Activated gamma-delta T cell (primary cell): ENCODE measurements at regions not wholly inside any gene's neighbourhood (a gene's known extent, or its start where the extent isn't known, plus 50 kb on each side); places are given as distances from the start of the nearest gene placed in this dataset.
"Not testable (repeated sequence)": the region's sequence is repeated elsewhere in the genome, so short reads cannot be mapped to it uniquely, and the experiment has no call there.

Experiments used
- DNase-seq: peaks from one replicate; lab custom pipeline; 2025; lab: John Stamatoyannopoulos, UW

DNA sequence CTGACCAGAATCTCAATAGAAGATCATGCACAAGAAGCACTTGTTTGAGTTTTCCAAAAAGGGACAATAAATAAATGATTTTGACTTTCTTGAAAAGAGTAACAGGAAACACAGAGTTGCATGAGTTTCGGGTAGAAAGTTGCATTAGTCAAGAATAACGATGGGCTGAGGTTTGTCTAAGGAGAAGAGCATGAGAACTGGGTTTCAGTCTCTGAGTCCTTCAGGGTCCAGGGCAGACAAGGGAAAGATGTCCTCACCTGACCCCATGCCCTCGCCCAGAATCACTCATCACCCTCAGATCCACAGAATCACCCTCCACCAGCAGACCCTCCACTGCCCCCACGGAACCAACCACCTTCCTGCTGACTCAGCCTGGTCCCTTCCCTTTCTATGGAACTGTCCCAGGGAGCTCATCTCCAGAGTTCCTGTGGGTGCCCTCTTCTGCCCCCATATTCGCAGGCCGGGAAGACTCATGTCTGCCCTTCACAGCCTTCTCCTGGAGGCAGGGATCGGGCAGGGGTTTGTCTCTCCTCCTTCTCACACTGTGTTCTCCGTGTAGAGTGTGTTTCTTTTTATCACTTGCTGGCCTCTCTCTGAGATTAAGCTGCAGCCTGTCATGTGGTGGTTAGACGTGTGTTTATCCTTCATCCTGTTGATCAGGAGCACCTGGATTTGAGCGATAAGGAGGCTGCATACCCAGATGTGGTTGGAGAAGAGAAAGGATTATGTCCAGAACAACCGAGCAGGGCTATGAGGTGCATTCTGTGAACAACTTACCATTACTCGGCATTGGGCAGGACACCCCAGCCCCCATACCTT, 442.6 kb downstream of the MAT2B start:
- no peak for DNase-seq

DNA sequence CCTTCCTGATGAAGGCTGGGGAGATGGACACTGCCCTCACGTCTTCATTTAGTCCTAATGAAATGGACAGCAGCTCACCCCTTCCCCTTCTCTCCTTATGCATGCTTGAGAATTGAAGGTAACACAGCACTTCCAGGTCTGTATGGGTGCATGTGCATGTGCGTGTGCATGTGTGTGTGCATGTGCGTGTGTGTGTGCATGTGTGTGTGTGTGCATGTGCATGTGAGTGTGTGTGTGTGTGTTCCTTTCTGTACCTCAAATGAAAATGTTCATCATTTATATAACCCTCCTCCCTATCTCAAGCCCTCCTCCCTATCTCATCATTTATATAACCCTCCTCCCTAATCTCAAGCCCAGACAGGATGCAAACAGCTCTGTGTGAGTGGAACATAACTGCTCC, 444.8 kb downstream of the MAT2B start:
- DNase-seq: no peak

DNA sequence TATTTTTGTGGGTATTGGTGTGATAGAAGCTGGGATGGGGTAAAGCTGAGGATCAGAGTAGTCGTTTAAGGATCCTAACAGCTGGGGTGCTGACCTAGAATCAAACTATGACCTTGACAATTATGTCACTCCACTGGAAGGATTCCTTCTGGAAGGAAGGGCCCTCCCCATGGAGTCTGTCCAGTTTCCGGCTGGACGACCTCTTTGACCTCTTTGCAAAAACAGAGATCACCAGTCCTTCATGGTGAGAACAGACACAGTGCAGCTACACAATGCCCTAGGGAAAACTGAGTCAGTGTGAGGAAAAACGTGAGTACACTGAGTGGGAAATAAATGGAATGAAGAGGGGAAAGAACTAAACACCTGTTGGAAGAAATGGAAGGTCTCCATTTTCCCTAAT, 445.6 kb downstream of the MAT2B start:
- DNase-seq: no peak

DNA sequence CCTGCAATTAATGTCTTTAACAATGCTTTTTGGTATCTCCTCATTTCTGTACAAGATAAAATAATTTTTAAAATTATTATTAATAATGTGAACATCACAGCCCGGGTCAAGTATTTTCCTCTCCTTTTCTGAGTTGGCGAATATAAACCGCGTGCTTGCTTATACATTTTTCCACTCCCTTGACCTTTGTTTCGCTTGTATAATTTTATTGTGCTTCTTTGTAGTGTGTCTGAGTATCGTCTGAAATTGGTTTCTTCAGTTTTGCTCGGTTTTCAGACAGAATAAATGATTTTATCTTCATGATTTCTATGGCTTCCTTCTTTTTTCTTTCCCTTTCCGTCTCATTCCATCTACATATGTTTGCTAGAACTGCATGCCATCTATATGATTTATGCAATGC, 448.5 kb downstream of the MAT2B start:
- DNase-seq: no peak

DNA sequence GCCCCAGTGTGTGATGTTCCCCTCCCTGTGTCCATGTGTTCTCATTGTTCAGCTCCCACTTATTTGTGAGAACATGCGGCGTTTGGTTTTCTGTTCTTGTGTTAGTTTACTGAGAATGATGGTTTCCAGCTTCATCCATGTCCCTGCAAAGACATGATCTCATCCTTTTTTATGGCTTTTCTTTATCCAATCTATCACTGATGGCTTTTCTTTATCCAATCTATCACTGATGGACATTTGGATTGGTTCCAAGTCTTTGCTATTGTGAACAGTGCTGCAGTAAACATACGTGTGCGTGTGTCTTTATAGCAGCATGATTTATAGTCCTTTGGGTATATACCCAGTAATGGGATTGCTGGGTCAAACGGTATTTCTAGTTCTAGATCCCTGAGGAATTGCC, 455.8 kb downstream of the MAT2B start:
- not testable (repeated sequence) for DNase-seq

DNA sequence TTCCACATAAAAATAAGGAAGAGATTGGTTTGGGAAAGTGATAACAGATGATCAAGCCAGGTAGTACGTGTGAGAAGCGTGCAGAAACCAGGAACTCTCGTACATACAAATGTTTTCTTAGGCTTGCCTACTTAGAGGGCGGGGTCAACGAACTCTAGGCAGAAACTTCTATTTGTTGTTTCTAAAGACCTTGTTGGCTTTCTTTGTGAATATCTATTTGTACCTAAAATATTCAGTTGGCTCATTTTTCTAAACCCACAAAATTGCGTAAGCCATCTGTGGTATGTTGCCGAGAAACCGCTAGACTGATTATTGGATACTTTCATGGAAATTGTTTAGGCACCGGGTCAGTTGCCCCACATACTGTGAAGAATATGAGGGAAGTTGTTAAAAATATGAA, 458.5 kb downstream of the MAT2B start:
- no peak for DNase-seq

DNA sequence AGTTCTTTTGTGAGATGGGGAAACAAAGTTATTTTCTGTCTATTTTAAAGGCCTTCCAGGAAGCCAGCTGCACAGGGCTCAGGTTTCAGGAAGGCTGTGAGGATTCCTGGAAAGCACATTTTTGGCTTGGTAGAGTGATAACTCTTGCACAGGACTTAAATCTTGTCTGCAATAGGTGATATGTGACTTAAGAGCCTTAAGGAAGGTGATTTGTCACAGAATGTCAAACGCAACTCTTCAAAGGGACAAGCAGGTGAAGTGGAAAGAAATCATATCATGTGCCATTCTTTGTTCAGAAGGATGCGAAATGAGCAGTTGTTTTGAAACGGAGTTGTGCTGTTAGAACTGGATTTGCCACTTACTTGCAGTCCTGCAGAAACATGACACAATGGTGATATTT, 459.3 kb downstream of the MAT2B start:
- DNase-seq: no peak

DNA sequence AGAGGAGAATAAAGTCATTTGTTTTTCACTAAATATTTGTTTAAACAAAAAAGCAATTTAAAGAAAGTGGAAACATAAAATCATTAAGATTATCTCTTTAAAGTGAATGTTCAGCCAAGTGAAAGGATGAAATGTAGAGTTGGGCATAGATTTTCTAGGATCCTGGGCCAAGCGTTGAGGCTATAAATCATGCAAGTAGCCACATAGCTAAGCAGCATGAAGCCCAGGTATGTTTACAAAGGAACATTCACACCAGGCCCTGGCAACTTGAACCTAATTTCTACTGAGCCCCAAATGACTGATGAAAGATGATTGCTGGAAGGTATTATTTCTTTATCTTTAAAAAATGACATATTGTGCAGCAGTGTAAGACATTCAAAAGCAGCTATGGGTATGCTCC, 461.8 kb downstream of the MAT2B start:
- no peak for DNase-seq

DNA sequence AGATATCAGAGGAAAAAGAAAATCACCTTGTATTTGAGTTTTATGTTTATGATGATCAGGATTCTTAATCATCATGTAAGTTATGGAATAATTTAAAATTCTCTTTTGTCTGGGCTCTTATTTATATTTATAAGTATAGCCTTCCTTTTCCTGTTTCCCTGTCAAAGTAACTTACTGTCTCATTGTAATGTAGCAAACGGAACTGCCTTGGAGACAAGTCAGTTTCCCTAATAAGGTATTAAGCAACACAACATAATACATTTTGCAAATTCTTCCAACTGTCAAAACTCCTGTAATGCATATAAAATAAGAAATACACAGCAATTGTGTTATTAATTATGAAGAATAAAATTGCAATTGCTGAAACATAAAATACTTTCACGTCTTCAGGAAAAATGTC, 463.2 kb downstream of the MAT2B start:
- no peak for DNase-seq

DNA sequence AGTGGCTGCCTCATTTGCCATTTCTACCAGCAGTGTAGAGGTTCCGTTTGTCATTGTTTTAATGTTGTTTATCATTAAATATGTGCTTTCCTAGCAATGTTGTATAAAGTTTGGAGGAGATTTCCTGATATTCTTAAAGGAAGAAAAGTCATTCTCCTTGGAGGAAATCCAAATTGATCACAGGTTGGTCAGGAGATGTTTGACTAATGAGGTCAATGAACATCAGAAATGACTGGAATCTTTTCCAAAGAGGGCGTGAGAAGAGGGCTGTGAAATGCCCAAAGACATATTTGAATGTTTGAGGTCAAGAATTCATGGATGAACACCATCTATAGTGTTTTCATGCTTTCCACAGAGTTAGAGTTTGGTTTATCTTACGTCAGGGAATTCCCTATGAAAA, 471.3 kb downstream of the MAT2B start:
- DNase-seq: no peak

DNA sequence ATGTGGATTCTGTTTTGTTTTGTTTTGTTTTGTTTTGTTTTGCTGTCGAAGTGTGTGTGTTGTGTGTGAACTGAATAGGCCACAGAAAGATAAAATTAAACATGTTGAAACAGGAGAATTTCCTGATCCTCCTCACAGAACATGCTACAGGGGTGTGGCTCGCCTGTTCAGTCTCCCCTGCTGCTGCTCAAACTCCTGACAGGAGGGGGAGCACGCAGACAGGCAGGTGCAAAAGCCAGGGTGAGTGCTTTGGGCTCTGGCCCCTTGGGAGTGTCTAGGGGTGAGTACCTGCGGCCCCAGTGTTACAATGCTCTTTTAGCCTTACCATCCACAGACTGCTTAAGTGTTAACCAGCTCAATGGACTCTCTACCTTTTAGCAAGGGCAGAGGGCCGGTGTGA, 473.5 kb downstream of the MAT2B start:
- DNase-seq: no peak

DNA sequence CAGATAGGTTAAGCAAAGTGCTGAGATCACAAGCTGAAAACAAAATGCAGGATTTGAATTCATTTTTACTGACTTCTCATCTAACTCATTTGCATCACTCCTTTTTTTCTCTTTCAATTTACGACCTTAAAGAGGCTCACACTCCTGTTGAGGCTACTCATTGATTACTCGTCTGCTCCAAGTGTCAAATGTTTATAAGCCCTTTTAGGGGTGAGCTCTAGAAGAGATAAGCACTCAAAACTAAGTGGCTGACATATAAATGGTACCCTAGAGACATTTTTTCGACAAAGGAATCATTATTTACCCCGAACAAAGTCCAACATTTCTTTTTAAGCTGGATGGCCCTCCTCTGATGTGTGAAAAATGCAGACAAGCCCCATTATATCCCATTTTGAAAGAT, 483.1 kb downstream of the MAT2B start:
- DNase-seq: no peak

DNA sequence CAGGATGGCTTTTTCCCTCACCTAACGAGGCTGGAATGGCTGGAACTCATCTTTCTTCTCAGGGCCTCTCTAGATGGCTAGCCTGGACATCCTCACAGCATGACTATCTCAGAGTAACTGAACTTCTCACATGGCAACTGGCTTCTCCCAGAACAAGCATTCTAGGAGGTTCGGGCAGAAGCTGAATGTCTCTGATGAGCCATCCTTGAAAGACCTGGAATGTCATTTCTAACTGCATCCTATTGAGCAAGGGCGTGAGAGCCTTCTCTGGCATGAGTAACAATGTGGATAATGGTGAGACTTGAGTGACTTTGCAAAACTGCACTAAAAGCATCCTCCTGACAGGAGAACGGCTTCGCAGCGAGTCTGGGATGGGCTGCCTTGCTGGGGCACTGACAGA, 487.7 kb downstream of the MAT2B start:
- DNase-seq: no peak

DNA sequence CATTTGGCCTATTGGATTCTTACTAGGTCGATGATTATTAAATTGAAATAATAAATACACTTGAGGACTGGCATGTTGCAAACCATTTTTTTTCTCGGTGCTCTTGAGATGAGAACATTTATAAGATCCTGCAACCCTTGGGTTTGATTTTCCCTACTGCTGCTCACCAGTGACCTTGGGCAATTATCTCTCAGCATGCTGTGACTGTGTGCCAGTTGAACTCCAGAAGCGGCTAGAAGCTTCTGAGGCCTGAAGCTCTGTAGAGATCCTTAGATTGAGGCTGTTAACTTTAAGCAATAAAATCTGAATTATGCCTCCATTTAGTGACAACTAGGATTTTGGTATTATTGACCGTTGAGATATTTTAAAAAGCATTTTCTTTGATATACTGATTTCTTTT, 489.8 kb downstream of the MAT2B start:
- no peak for DNase-seq

DNA sequence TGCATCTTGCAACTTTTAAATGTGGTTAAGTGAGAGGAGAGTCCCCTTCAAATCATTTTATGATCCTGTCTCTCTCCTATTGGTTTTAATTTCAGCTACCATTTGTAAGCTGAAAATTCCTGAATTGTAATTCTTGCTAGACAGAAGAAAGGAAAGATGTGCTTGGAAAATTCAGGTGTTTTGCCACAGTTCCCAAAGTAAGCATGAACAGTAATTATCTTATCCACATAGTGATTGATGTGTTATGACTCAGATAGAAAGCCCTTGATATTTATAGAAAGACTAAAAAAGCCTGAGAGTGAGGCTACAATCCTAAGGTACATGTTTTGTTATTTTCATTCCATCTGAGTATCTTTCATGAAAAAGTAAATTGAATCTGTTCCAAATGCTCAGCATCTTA, 492.5 kb downstream of the MAT2B start:
- DNase-seq: no peak

DNA sequence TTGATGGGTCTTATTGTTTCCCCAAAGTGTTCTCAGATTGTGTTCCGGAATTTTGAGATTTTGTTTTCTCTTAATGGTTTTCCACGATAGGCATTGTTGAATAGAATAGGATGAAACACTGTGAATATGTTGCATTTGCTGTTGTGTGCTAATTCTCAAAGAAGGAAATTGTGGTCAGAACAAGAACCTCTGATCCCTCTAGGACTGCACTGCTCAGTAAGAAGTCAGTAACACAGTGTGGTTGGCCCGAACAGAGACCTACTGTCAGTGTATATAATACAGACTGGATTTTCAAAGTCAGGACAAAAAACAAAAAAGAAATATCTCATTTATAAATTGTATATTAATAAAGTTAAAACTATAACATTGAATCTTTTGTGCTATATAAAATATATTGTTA, 494.8 kb downstream of the MAT2B start:
- DNase-seq: no peak

DNA sequence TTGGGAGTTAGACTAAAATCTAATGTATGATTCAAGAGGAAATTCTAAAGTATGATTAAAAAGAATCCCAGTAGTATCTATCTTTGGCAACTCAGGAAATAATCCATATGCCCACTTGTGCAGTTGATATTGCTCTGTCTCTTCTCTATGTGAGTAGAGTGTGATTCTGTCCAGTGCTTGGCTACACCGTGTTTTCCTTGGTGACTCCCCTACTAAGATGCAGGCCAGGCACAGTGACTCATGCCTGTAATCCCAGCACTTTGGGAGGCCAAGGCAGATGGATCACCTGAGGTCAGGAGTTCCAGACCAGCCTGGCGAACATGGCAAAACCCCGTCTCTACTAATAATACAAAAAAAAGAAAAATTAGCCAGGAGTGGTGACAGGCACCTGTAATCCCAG, 495.4 kb downstream of the MAT2B start:
- no peak for DNase-seq

DNA sequence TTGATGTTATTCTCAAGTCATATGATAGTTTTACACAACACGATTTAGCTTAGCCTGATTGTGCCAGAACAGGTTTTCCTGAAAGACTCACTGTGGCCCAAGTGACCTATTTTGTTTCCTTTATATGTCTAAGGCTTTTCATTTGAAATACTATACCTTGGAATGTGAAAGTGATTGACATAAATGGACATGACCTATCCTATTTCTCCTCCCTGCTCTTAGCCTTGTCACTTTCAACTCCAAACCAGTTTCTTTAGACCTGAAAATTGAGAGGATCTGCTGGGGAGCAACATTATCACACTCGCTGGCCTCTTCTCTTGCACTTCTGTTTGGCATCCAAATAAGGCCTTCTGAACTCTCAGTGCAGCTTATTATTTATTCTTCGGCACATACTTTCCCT, 496.8 kb downstream of the MAT2B start:
- no peak for DNase-seq

DNA sequence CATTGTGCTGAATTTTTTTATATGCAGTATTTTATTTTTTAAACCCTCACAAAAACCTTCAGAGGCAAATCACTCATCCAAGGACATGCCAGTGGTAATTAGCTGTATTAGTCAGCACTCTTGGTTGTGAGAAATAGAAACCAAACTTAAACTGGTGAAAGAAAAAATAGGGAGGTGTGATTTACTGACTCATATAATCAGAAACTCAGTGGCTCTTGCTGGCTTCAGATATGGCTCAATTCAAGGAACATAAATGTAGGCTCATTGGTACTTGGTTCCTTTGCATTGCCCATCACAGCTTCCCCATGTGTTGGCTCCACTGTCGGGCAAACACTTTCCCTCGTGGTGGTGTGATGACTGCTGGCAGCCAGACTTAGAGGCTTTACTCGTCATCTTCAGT, 497.2 kb downstream of the MAT2B start:
- DNase-seq: no peak

DNA sequence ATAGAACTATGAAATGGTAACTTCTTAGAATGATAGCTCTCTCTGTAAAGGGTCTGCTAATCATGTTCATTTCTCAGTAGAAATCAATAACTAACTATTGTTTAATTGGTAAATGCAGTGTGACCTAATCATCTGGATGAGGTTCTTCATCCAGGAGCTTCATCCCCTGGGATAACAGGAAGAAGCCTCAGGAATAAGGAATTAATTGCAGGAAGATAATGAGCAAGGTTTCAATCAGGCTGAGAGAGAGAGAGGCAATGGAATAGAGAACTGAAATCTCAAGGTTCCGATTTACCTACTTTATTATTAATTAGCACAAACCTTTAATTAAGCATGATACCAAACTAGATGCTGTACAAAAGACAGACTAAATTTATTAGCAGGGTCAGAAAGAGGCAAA, 499.7 kb downstream of the MAT2B start:
- DNase-seq: no peak

DNA sequence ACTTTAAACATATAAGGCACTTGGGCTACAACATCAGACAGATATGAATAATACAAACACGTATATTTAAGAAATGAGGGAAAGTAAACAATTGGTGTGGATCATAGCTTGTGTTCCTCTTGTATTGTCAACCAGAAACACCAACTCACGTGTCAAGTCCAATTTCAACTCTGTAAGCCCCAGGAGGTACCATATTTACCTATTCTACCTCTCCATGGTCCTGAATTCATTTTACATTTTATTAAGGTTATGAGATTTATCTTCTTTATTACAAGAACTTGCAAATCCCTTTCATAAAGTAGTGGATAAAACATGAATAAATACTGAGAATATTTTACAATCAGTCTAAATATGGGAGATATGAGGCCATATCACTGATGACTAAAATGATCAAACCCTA, 501.6 kb downstream of the MAT2B start:
- no peak for DNase-seq

DNA sequence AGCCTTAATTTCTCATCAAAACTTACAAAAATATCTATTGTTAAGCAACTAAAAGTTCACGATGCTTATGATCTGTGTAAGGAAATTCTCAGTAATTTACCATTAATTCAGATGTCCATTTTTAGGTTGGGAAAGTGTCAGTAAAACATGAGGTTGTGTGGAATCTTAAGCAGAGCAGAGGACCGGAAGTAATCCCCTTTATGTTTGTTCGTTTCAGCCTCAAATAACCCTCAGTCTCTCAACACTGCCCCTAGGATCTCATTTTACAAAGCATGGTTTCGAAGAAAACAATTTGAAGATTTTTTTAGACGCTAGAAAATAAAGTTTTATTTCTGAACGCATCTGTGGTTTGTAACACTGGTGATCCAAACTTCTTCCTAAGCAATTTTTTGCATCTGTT, 504.2 kb downstream of the MAT2B start:
- no peak for DNase-seq

DNA sequence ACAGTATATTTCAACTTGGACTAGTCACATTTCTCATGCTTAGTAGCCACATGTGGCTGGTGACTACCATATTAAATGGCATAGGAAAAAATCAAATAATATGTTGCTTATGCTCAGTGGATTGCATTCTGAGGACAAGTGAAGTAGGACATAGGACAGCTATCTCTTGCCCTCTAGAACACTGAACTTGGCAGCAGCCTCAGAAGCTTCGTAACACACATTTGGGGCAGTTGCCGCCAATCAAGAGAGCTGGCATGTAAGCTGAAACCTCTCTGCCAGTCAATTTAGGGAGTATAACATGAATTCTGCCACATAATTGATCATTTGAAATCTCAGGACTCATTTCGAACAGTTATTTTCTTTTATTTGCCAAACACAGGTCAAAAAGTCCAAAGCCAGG, 505.5 kb downstream of the MAT2B start:
- no peak for DNase-seq

DNA sequence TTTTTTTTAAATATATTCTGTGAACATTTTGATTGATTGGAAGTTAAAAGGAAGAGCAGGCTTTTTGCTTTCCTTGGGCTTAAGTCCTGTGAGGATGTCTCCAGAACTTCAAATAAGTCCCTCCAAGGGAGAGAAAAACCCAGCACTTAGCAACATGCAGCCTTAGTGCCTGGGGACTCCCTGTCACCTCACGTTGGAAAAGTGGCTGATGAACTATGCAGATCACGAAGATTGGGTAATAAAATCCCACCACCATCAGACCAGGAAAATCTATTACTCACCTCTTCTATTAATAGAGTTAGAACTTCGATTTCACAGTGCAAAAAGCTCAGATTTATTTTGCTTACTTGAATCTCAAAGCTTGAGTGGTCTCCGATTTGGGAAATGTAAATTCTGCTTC, 507.0 kb downstream of the MAT2B start:
- no peak for DNase-seq
